ENCODE measurements at regions not wholly inside any gene's neighbourhood (a gene's known extent, or its start where the extent isn't known, plus 50 kb on each side); places are given as distances from the start of the nearest gene placed in this dataset.

- no peak for TF ChIP-seq EZH2 (IDR thresholded peaks at IDR 0.05)
- no peak for TF ChIP-seq POLR2AphosphoS5 (IDR thresholded peaks at IDR 0.05; ENCODE audit: borderline replicate concordance, low read depth, low read length)
These were observed 75.7 kb upstream of the OPRM1 start for GRCh38 chr6:153963352-153963751.

Data from SK-N-MC (cell line).